WTC11 (cell line): ENCODE measurements at regions not wholly inside any gene's neighbourhood (a gene's known extent, or its start where the extent isn't known, plus 50 kb on each side); places are given as distances from the start of the nearest gene placed in this dataset.

Experiments
- ATAC-seq: fragments of 200-7000 bp; cut with Tn5 transposase; 2 replicates; pipeline ENCODE4 v1.10.0; 2021; ENCODE audit warnings: mild to moderate bottlenecking, moderate library complexity
- CTCF ChIA-PET: fragments of 300-600 bp; sonication (Branson Sonifier 250); formaldehyde crosslinking; loops from one replicate; lab custom pipeline; 2021; ENCODE audit warnings: antibody characterized with exemption; lab: Charles Lee
- POLR2A ChIA-PET: fragments of 350-600 bp; sonication (Branson Sonifier 250); formaldehyde crosslinking; loops from one replicate; lab custom pipeline; 2021; ENCODE audit warnings: antibody characterized with exemption; lab: Charles Lee
- DNase-seq: peaks from one replicate; pipeline ENCODE4 v3.0.0; 2021; ENCODE audit warnings: low spot score
- H3K27ac Mint-ChIP-seq: 2 replicates; pipeline ENCODE4 v1.8.0; 2021; ENCODE audit warnings: mixed read lengths
- H3K27me3 Mint-ChIP-seq: 2 replicates; pipeline ENCODE4 v1.8.0; 2021; ENCODE audit warnings: low read depth, mild to moderate bottlenecking, moderate library complexity, mixed read lengths
- H3K36me3 Mint-ChIP-seq: 2 replicates; pipeline ENCODE4 v1.8.0; 2021; ENCODE audit warnings: mixed read lengths
- H3K4me1 Mint-ChIP-seq: 2 replicates; pipeline ENCODE4 v1.8.0; 2022; ENCODE audit warnings: mixed read lengths
- H3K4me3 Mint-ChIP-seq: 2 replicates; pipeline ENCODE4 v1.8.0; 2021; ENCODE audit warnings: mild to moderate bottlenecking, moderate library complexity, mixed read lengths
- H3K9me3 Mint-ChIP-seq: 2 replicates; pipeline ENCODE4 v1.8.0; 2021; ENCODE audit warnings: mixed read lengths
- E2F1 ChIP-seq: sonication (generic); formaldehyde crosslinking; IDR thresholded peaks from 2 replicates; pipeline ENCODE4 v1.8.0; 2022; ENCODE audit warnings: mild to moderate bottlenecking, missing genetic modification reagents
- ELF4 ChIP-seq: sonication (generic); formaldehyde crosslinking; IDR thresholded peaks from 2 replicates; pipeline ENCODE4 v1.8.1; 2022; ENCODE audit warnings: low read depth, mild to moderate bottlenecking, moderate library complexity, missing genetic modification reagents
- EMX1 ChIP-seq: fragments of 250-450 bp; sonication (Bioruptor Pico); IDR thresholded peaks from 2 replicates; pipeline ENCODE4 v1.8.0; 2021; ENCODE audit warnings: mild to moderate bottlenecking
- GABPB1 ChIP-seq: sonication (generic); formaldehyde crosslinking; IDR thresholded peaks from 2 replicates; pipeline ENCODE4 v1.8.1; 2023; ENCODE audit warnings: mild to moderate bottlenecking, missing genetic modification reagents
- JUN ChIP-seq: sonication (generic); formaldehyde crosslinking; IDR thresholded peaks from 2 replicates; pipeline ENCODE4 v1.8.0; 2023; ENCODE audit warnings: mild to moderate bottlenecking, missing genetic modification reagents
- KAT7 ChIP-seq: sonication (generic); formaldehyde crosslinking; IDR thresholded peaks from 2 replicates; pipeline ENCODE4 v1.8.1; 2023; ENCODE audit warnings: missing genetic modification reagents, mild to moderate bottlenecking, borderline replicate concordance
- NFE2L1 ChIP-seq: sonication (generic); formaldehyde crosslinking; IDR thresholded peaks from 2 replicates; pipeline ENCODE4 v1.8.1; 2023; ENCODE audit warnings: missing genetic modification reagents
- SMAD3 ChIP-seq: sonication (generic); formaldehyde crosslinking; IDR thresholded peaks from 2 replicates; pipeline ENCODE4 v1.8.0; 2022; ENCODE audit warnings: missing genetic modification reagents, mild to moderate bottlenecking, borderline replicate concordance
- STAT6 ChIP-seq: sonication (generic); formaldehyde crosslinking; conservative IDR thresholded peaks from 2 replicates; pipeline ENCODE4 v1.8.1; 2023; ENCODE audit warnings: mild to moderate bottlenecking, low read depth, missing genetic modification reagents, moderate library complexity
- TCF7 ChIP-seq: sonication (generic); formaldehyde crosslinking; IDR thresholded peaks from 2 replicates; pipeline ENCODE4 v1.8.0; 2022; ENCODE audit warnings: mild to moderate bottlenecking, low read depth, missing genetic modification reagents, moderate library complexity
- ZBTB21 ChIP-seq: sonication (generic); formaldehyde crosslinking; IDR thresholded peaks from 2 replicates; pipeline ENCODE4 v1.8.1; 2023; ENCODE audit warnings: mild to moderate bottlenecking, missing genetic modification reagents, borderline replicate concordance
- ZNF219 ChIP-seq: sonication (generic); formaldehyde crosslinking; IDR thresholded peaks from 2 replicates; pipeline ENCODE4 v1.8.0; 2023; ENCODE audit warnings: missing genetic modification reagents, mild to moderate bottlenecking, borderline replicate concordance
- ZNF263 ChIP-seq: sonication (generic); formaldehyde crosslinking; IDR thresholded peaks from 2 replicates; pipeline ENCODE4 v1.8.1; 2022; ENCODE audit warnings: low read depth, mild to moderate bottlenecking, moderate library complexity, missing genetic modification reagents
- ZNF317 ChIP-seq: sonication (generic); formaldehyde crosslinking; IDR thresholded peaks from 2 replicates; pipeline ENCODE4 v1.8.1; 2023; ENCODE audit warnings: low read depth, mild to moderate bottlenecking, moderate library complexity, missing genetic modification reagents, borderline replicate concordance
- ZNF671 ChIP-seq: fragments of 250-450 bp; sonication (Bioruptor Pico); IDR thresholded peaks from 2 replicates; pipeline ENCODE4 v1.8.0; 2021; ENCODE audit warnings: mild to moderate bottlenecking
- TF ChIP-seq, protein P1 (sequence below): sonication (generic); formaldehyde crosslinking; IDR thresholded peaks from 2 replicates; pipeline ENCODE4 v1.8.0; 2023; ENCODE audit warnings: missing genetic modification reagents, mild to moderate bottlenecking, borderline replicate concordance
- TF ChIP-seq, protein P2 (sequence below): sonication (generic); formaldehyde crosslinking; IDR thresholded peaks from 2 replicates; pipeline ENCODE4 v1.8.0; 2022; ENCODE audit warnings: mild to moderate bottlenecking, missing genetic modification reagents
- TF ChIP-seq, protein P3 (sequence below): sonication (generic); formaldehyde crosslinking; IDR thresholded peaks from 2 replicates; pipeline ENCODE4 v1.8.1; 2023; ENCODE audit warnings: mild to moderate bottlenecking, missing genetic modification reagents
- TF ChIP-seq, protein P4 (sequence below): sonication (generic); formaldehyde crosslinking; IDR thresholded peaks from 2 replicates; pipeline ENCODE4 v1.8.1; 2022; ENCODE audit warnings: low read depth, mild to moderate bottlenecking, moderate library complexity, missing genetic modification reagents, borderline replicate concordance
- TF ChIP-seq, protein P5 (sequence below): sonication (generic); formaldehyde crosslinking; IDR thresholded peaks from 2 replicates; pipeline ENCODE4 v1.8.0; 2022; ENCODE audit warnings: missing genetic modification reagents

GRCh38 chr6:153941768-153942167 is 97.3 kb upstream of the OPRM1 start:
- CTCF ChIA-PET = no interaction called here
- TF ChIP-seq, protein P1, sequence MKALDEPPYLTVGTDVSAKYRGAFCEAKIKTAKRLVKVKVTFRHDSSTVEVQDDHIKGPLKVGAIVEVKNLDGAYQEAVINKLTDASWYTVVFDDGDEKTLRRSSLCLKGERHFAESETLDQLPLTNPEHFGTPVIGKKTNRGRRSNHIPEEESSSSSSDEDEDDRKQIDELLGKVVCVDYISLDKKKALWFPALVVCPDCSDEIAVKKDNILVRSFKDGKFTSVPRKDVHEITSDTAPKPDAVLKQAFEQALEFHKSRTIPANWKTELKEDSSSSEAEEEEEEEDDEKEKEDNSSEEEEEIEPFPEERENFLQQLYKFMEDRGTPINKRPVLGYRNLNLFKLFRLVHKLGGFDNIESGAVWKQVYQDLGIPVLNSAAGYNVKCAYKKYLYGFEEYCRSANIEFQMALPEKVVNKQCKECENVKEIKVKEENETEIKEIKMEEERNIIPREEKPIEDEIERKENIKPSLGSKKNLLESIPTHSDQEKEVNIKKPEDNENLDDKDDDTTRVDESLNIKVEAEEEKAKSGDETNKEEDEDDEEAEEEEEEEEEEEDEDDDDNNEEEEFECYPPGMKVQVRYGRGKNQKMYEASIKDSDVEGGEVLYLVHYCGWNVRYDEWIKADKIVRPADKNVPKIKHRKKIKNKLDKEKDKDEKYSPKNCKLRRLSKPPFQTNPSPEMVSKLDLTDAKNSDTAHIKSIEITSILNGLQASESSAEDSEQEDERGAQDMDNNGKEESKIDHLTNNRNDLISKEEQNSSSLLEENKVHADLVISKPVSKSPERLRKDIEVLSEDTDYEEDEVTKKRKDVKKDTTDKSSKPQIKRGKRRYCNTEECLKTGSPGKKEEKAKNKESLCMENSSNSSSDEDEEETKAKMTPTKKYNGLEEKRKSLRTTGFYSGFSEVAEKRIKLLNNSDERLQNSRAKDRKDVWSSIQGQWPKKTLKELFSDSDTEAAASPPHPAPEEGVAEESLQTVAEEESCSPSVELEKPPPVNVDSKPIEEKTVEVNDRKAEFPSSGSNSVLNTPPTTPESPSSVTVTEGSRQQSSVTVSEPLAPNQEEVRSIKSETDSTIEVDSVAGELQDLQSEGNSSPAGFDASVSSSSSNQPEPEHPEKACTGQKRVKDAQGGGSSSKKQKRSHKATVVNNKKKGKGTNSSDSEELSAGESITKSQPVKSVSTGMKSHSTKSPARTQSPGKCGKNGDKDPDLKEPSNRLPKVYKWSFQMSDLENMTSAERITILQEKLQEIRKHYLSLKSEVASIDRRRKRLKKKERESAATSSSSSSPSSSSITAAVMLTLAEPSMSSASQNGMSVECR (CRISPR knock-in tag) = no peak
- TF ChIP-seq, protein P2, sequence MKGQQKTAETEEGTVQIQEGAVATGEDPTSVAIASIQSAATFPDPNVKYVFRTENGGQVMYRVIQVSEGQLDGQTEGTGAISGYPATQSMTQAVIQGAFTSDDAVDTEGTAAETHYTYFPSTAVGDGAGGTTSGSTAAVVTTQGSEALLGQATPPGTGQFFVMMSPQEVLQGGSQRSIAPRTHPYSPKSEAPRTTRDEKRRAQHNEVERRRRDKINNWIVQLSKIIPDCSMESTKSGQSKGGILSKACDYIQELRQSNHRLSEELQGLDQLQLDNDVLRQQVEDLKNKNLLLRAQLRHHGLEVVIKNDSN (CRISPR knock-in tag) = no peak
- TF ChIP-seq, protein P3, sequence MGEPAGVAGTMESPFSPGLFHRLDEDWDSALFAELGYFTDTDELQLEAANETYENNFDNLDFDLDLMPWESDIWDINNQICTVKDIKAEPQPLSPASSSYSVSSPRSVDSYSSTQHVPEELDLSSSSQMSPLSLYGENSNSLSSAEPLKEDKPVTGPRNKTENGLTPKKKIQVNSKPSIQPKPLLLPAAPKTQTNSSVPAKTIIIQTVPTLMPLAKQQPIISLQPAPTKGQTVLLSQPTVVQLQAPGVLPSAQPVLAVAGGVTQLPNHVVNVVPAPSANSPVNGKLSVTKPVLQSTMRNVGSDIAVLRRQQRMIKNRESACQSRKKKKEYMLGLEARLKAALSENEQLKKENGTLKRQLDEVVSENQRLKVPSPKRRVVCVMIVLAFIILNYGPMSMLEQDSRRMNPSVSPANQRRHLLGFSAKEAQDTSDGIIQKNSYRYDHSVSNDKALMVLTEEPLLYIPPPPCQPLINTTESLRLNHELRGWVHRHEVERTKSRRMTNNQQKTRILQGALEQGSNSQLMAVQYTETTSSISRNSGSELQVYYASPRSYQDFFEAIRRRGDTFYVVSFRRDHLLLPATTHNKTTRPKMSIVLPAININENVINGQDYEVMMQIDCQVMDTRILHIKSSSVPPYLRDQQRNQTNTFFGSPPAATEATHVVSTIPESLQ (CRISPR knock-in tag) = no peak
- no peak for TF ChIP-seq GABPB1 (CRISPR knock-in tag)
- TF ChIP-seq ZNF263 = no peak
- TF ChIP-seq, protein P4, sequence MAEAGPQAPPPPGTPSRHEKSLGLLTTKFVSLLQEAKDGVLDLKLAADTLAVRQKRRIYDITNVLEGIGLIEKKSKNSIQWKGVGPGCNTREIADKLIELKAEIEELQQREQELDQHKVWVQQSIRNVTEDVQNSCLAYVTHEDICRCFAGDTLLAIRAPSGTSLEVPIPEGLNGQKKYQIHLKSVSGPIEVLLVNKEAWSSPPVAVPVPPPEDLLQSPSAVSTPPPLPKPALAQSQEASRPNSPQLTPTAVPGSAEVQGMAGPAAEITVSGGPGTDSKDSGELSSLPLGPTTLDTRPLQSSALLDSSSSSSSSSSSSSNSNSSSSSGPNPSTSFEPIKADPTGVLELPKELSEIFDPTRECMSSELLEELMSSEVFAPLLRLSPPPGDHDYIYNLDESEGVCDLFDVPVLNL = no peak
- TF ChIP-seq ELF4 (CRISPR knock-in tag) = no peak
- TF ChIP-seq ZBTB21 (CRISPR knock-in tag) = no peak
- no peak for TF ChIP-seq ZNF219 (CRISPR knock-in tag)
- no peak for TF ChIP-seq NFE2L1
- no peak for TF ChIP-seq EMX1 (CRISPR knock-in tag)
- TF ChIP-seq E2F1 (CRISPR knock-in tag) = no peak
- no peak for TF ChIP-seq ZNF317 (CRISPR knock-in tag)
- no peak for TF ChIP-seq KAT7 (CRISPR knock-in tag)
- TF ChIP-seq TCF7 (CRISPR knock-in tag) = no peak
- no peak for TF ChIP-seq SMAD3 (CRISPR knock-in tag)
- DNase-seq (no peak), ATAC-seq (no peak)
- POLR2A ChIA-PET = no interaction called here
- peaks cover 18% of the 10 kb centered on the region for H3K4me1 Mint-ChIP-seq
- H3K36me3 Mint-ChIP-seq = no peaks in the 10 kb centered on the region
- no peaks in the 10 kb centered on the region for H3K27me3 Mint-ChIP-seq
- peaks cover 9% of the 10 kb centered on the region for H3K9me3 Mint-ChIP-seq
- H3K4me3 Mint-ChIP-seq = no peak overlapping the region
- H3K27ac Mint-ChIP-seq = no peak overlapping the region

DNA sequence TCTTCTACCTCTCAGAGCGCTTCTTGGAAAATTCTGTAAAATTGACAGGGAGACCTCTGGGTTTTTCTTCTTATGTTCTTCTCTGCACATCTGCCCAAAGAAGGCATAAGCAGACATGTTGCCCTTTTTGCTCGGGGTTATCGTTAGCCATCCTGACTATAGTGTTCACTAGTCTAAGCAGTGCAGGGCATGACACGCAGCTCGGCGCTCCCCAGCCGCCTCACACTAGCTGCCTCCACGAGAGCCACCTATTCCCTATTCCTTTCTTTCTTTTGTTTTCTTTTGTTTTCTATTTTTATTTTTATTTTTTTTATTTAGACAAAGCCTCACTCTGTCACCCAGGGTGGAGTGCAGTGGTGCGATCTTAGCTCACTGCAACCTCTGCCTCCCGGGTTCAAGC is 100.2 kb upstream of the OPRM1 start:
- Mint-ChIP-seq H3K9me3 (peaks cover 15% of the 10 kb centered on the region), H3K4me3 (no peak overlapping the region), H3K4me1 (peaks cover 5% of the 10 kb centered on the region; the same call in 1 of the 2 replicates), H3K36me3 (no peaks in the 10 kb centered on the region), H3K27ac (no peak overlapping the region), H3K27me3 (no peaks in the 10 kb centered on the region)
- POLR2A ChIA-PET = no interaction called here
- DNase-seq (no peak), ATAC-seq (no peak)
- CTCF ChIA-PET = no interaction called here
- TF ChIP-seq, protein P5, sequence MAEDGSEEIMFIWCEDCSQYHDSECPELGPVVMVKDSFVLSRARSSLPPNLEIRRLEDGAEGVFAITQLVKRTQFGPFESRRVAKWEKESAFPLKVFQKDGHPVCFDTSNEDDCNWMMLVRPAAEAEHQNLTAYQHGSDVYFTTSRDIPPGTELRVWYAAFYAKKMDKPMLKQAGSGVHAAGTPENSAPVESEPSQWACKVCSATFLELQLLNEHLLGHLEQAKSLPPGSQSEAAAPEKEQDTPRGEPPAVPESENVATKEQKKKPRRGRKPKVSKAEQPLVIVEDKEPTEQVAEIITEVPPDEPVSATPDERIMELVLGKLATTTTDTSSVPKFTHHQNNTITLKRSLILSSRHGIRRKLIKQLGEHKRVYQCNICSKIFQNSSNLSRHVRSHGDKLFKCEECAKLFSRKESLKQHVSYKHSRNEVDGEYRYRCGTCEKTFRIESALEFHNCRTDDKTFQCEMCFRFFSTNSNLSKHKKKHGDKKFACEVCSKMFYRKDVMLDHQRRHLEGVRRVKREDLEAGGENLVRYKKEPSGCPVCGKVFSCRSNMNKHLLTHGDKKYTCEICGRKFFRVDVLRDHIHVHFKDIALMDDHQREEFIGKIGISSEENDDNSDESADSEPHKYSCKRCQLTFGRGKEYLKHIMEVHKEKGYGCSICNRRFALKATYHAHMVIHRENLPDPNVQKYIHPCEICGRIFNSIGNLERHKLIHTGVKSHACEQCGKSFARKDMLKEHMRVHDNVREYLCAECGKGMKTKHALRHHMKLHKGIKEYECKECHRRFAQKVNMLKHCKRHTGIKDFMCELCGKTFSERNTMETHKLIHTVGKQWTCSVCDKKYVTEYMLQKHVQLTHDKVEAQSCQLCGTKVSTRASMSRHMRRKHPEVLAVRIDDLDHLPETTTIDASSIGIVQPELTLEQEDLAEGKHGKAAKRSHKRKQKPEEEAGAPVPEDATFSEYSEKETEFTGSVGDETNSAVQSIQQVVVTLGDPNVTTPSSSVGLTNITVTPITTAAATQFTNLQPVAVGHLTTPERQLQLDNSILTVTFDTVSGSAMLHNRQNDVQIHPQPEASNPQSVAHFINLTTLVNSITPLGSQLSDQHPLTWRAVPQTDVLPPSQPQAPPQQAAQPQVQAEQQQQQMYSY (CRISPR knock-in tag) = no peak
- TF ChIP-seq ZNF671 = no peak
- no peak for TF ChIP-seq STAT6 (CRISPR knock-in tag)
- TF ChIP-seq JUN (CRISPR knock-in tag) = no peak
- TF ChIP-seq GABPB1 (CRISPR knock-in tag) = no peak
